ENCODE measurements at regions not wholly inside any gene's neighbourhood (a gene's known extent, or its start where the extent isn't known, plus 50 kb on each side); places are given as distances from the start of the nearest gene placed in this dataset.

DNA sequence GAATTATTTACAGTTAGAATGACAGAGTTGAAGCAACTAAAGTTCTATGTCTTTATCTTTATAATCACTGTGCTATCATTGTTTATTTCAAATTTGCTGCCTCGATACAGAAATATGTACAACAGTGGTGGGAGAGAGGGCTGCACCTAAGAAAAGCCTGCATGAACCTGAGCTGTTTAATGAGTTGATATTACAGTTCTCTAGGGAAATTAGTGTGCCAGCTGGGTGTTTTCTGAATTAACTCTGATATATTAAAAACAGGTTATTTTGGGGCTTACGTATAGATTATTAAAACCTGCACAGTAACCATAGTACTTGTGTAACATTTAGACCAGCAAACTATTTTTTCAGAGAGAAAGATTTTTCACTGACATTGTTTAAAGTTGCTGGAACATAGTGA lies 750.5 kb upstream of the DDX18 start:
- no peak overlapping the region for H3K4ac ChIP-seq (ENCODE audit: low read depth, low read length)
- no peak overlapping the region for H2AFZ ChIP-seq (replicated peaks; ENCODE audit: low read length, poor library complexity)
- H4K5ac ChIP-seq (ENCODE audit: low read depth, low read length), result no peak overlapping the region
- H2BK120ac ChIP-seq (ENCODE audit: low read depth, low read length), result no peak overlapping the region
- no peak overlapping the region for H3K18ac ChIP-seq (ENCODE audit: low read depth, low read length)
- in situ Hi-C loops (cut with MboI; ENCODE audit: low sequenced_read_pairs) (no loop called here), intact Hi-C loops (cut with micrococcal nuclease) (no loop called here), dilution Hi-C loops (cut with HindIII; ENCODE audit: low sequenced_read_pairs, unreplicated experiment) (no loop called here)
- no peak overlapping the region for H2AK5ac ChIP-seq (ENCODE audit: low read depth, low read length)
- ATAC-seq (ENCODE audit: low read depth), result no peak
- H3K56ac ChIP-seq (ENCODE audit: extremely low read depth, insufficient read depth, low read length), result no peak overlapping the region
- H3K23ac ChIP-seq (ENCODE audit: low read depth, low read length), result no peak overlapping the region
- H3K27ac ChIP-seq (ENCODE audit: insufficient read depth, low read length), result no peak overlapping the region
- H3K4me2 ChIP-seq (ENCODE audit: low read depth, low read length), result no peak overlapping the region
- H3K9me3 ChIP-seq (ENCODE audit: control insufficient read depth, insufficient read depth, low read length), result peaks cover 9% of the 10 kb centered on the region
- no peak overlapping the region for H2AK9ac ChIP-seq (replicated peaks; ENCODE audit: low read depth, low read length, poor library complexity)
- no peak overlapping the region for H3K14ac ChIP-seq (replicated peaks; ENCODE audit: low read depth, low read length)
- H3K4me3 ChIP-seq (ENCODE audit: insufficient read depth, low read depth, low read length), result no peak overlapping the region
- no peaks in the 10 kb centered on the region for H3K27me3 ChIP-seq (ENCODE audit: control insufficient read depth, insufficient read depth, low read length)
- H4K20me1 ChIP-seq (ENCODE audit: insufficient read depth, low read length), result no peaks in the 10 kb centered on the region
- TF ChIP-seq RFX5 (IDR thresholded peaks at IDR 0.05; ENCODE audit: low read depth, low read length) (no peak), MAFK (IDR thresholded peaks at IDR 0.05; ENCODE audit: low read depth, low read length) (no peak), RCOR1 (IDR thresholded peaks at IDR 0.05; ENCODE audit: insufficient replicate concordance, low read length) (no peak), BHLHE40 (IDR thresholded peaks at IDR 0.05; ENCODE audit: low read depth, low read length) (no peak), MAZ (IDR thresholded peaks at IDR 0.05; ENCODE audit: borderline replicate concordance, low read depth, low read length) (no peak), MXI1 (IDR thresholded peaks at IDR 0.05; ENCODE audit: borderline replicate concordance, low read depth, low read length) (no peak), FOS (IDR thresholded peaks at IDR 0.05; ENCODE audit: low read depth, low read length) (no peak), CEBPB (IDR thresholded peaks at IDR 0.05; ENCODE audit: low read depth, low read length) (no peak), RAD21 (IDR thresholded peaks at IDR 0.05; ENCODE audit: low read length) (no peak), POLR2A (IDR thresholded peaks at IDR 0.05; ENCODE audit: low read depth, low read length) (no peak), USF2 (IDR thresholded peaks at IDR 0.05; ENCODE audit: low read depth, low read length) (no peak), NFE2L2 (IDR thresholded peaks at IDR 0.05; ENCODE audit: low read depth, low read length) (no peak), CHD1 (IDR thresholded peaks at IDR 0.05; ENCODE audit: low read depth, low read length) (no peak), SMC3 (IDR thresholded peaks at IDR 0.05; ENCODE audit: low read depth, low read length) (no peak)
- TF ChIP-seq, protein P1, sequence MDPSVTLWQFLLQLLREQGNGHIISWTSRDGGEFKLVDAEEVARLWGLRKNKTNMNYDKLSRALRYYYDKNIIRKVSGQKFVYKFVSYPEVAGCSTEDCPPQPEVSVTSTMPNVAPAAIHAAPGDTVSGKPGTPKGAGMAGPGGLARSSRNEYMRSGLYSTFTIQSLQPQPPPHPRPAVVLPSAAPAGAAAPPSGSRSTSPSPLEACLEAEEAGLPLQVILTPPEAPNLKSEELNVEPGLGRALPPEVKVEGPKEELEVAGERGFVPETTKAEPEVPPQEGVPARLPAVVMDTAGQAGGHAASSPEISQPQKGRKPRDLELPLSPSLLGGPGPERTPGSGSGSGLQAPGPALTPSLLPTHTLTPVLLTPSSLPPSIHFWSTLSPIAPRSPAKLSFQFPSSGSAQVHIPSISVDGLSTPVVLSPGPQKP (IDR thresholded peaks at IDR 0.05; ENCODE audit: borderline replicate concordance, low read depth, low read length), result no peak
- TF ChIP-seq, protein P2, sequence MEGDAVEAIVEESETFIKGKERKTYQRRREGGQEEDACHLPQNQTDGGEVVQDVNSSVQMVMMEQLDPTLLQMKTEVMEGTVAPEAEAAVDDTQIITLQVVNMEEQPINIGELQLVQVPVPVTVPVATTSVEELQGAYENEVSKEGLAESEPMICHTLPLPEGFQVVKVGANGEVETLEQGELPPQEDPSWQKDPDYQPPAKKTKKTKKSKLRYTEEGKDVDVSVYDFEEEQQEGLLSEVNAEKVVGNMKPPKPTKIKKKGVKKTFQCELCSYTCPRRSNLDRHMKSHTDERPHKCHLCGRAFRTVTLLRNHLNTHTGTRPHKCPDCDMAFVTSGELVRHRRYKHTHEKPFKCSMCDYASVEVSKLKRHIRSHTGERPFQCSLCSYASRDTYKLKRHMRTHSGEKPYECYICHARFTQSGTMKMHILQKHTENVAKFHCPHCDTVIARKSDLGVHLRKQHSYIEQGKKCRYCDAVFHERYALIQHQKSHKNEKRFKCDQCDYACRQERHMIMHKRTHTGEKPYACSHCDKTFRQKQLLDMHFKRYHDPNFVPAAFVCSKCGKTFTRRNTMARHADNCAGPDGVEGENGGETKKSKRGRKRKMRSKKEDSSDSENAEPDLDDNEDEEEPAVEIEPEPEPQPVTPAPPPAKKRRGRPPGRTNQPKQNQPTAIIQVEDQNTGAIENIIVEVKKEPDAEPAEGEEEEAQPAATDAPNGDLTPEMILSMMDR (conservative IDR thresholded peaks at IDR 0.05; ENCODE audit: low read depth, low read length), result no peak
- H3K9ac ChIP-seq (ENCODE audit: low read depth, low read length), result no peak overlapping the region
- no peaks in the 10 kb centered on the region for H3K9me1 ChIP-seq (ENCODE audit: insufficient read depth, low read length)
- H2BK5ac ChIP-seq (ENCODE audit: low read depth, low read length, poor library complexity, severe bottlenecking), result no peak overlapping the region
- no peaks in the 10 kb centered on the region for H3K79me1 ChIP-seq (ENCODE audit: low read depth in 1 of 2, low read length in 2 of 2)
- H4K8ac ChIP-seq (ENCODE audit: low read depth in 2 of 2, low read length in 2 of 2), result no peak overlapping the region
- DNase-seq, result no peak
- no peaks in the 10 kb centered on the region for H3K4me1 ChIP-seq (ENCODE audit: control insufficient read depth, insufficient read depth, low read length)
- WGBS, 2 experiments (ENCODE audit: extremely low coverage in 2 of 2, insufficient read length in 1 of 2), result no CpG with 5 or more reads among the region's 2 CpGs
- H3K36me3 ChIP-seq (ENCODE audit: control insufficient read depth, insufficient read depth, low read length), result no peaks in the 10 kb centered on the region
- ChIA-PET CTCF (no interaction called here), POLR2A (ENCODE audit: unreplicated experiment) (no interaction called here)
- H2BK20ac ChIP-seq (ENCODE audit: low read depth, low read length), result no peak overlapping the region
- no peak overlapping the region for H4K91ac ChIP-seq (ENCODE audit: insufficient read depth, low read depth, low read length)
- no peak overlapping the region for H2BK15ac ChIP-seq (ENCODE audit: low read depth, low read length)
- BruUV-seq (replicated peaks), result no TSS peak
